ENCODE measurements at regions not wholly inside any gene's neighbourhood (a gene's known extent, or its start where the extent isn't known, plus 50 kb on each side); places are given as distances from the start of the nearest gene placed in this dataset.

- TF ChIP-seq, protein P1, sequence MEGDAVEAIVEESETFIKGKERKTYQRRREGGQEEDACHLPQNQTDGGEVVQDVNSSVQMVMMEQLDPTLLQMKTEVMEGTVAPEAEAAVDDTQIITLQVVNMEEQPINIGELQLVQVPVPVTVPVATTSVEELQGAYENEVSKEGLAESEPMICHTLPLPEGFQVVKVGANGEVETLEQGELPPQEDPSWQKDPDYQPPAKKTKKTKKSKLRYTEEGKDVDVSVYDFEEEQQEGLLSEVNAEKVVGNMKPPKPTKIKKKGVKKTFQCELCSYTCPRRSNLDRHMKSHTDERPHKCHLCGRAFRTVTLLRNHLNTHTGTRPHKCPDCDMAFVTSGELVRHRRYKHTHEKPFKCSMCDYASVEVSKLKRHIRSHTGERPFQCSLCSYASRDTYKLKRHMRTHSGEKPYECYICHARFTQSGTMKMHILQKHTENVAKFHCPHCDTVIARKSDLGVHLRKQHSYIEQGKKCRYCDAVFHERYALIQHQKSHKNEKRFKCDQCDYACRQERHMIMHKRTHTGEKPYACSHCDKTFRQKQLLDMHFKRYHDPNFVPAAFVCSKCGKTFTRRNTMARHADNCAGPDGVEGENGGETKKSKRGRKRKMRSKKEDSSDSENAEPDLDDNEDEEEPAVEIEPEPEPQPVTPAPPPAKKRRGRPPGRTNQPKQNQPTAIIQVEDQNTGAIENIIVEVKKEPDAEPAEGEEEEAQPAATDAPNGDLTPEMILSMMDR (conservative IDR thresholded peaks at IDR 0.05; ENCODE audit: low read depth, low read length): no peak
- no peak for TF ChIP-seq EZH2 (IDR thresholded peaks at IDR 0.05; ENCODE audit: low read length, unreplicated experiment)
These were observed 185.8 kb downstream of the TTLL2 start for GRCh38 chr6:167510648-167511047.
